ENCODE measurements at regions not wholly inside any gene's neighbourhood (a gene's known extent, or its start where the extent isn't known, plus 50 kb on each side); places are given as distances from the start of the nearest gene placed in this dataset.

- no peak overlapping the region for H3K4me3 ChIP-seq (ENCODE audit: low read length in 3 of 3)
- H3K27ac ChIP-seq (ENCODE audit: low read depth, low read length) = no peak overlapping the region
Observed at GRCh38 chr1:187212377-187212776, 383.6 kb downstream of the PLA2G4A start.

GRCh38 chr1:187226396-187226795 is 397.6 kb downstream of the PLA2G4A start:
- no peaks in the 10 kb centered on the region for H3K4me1 ChIP-seq (ENCODE audit: control insufficient read depth in 3 of 3, insufficient read depth in 3 of 3, low read length in 3 of 3)
- H3K9ac ChIP-seq (ENCODE audit: low read depth in 1 of 3, low read length in 3 of 3) = no peak overlapping the region
- H3K27me3 ChIP-seq (ENCODE audit: control insufficient read depth in 3 of 3, insufficient read depth in 3 of 3, low read length in 3 of 3) = no peaks in the 10 kb centered on the region
- no peaks in the 10 kb centered on the region for H3K9me3 ChIP-seq (ENCODE audit: control insufficient read depth in 3 of 3, low read length in 3 of 3)
- no peaks in the 10 kb centered on the region for H3K36me3 ChIP-seq (ENCODE audit: control insufficient read depth in 3 of 3, insufficient read depth in 3 of 3, low read length in 3 of 3)
- H3K27ac ChIP-seq (ENCODE audit: low read depth, low read length) = no peak overlapping the region
- no peak overlapping the region for H3K4me3 ChIP-seq (ENCODE audit: low read length in 3 of 3)

More at GRCh38 chr1:187212377-187212776, 383.6 kb downstream of the PLA2G4A start:
- Histone ChIP-seq H3K27me3 (ENCODE audit: control insufficient read depth in 3 of 3, insufficient read depth in 3 of 3, low read length in 3 of 3) (no peaks in the 10 kb centered on the region), H3K4me1 (ENCODE audit: control insufficient read depth in 3 of 3, insufficient read depth in 3 of 3, low read length in 3 of 3) (no peaks in the 10 kb centered on the region), H3K9ac (ENCODE audit: low read depth in 1 of 3, low read length in 3 of 3) (no peak overlapping the region), H3K9me3 (ENCODE audit: control insufficient read depth in 3 of 3, low read length in 3 of 3) (no peaks in the 10 kb centered on the region), H3K36me3 (ENCODE audit: control insufficient read depth in 3 of 3, insufficient read depth in 3 of 3, low read length in 3 of 3) (no peaks in the 10 kb centered on the region)

- Histone ChIP-seq H3K9me3 (ENCODE audit: control insufficient read depth in 3 of 3, low read length in 3 of 3) (no peaks in the 10 kb centered on the region), H3K36me3 (ENCODE audit: control insufficient read depth in 3 of 3, insufficient read depth in 3 of 3, low read length in 3 of 3) (no peaks in the 10 kb centered on the region), H3K4me1 (ENCODE audit: control insufficient read depth in 3 of 3, insufficient read depth in 3 of 3, low read length in 3 of 3) (no peaks in the 10 kb centered on the region), H3K4me3 (ENCODE audit: low read length in 3 of 3) (no peak overlapping the region), H3K27me3 (ENCODE audit: control insufficient read depth in 3 of 3, insufficient read depth in 3 of 3, low read length in 3 of 3) (no peaks in the 10 kb centered on the region), H3K27ac (ENCODE audit: low read depth, low read length) (no peak overlapping the region), H3K9ac (ENCODE audit: low read depth in 1 of 3, low read length in 3 of 3) (no peak overlapping the region)
Observed at GRCh38 chr1:187228790-187229189, 400.0 kb downstream of the PLA2G4A start.

- no peaks in the 10 kb centered on the region for H3K9me3 ChIP-seq (ENCODE audit: control insufficient read depth in 3 of 3, low read length in 3 of 3)
- H3K9ac ChIP-seq (ENCODE audit: low read depth in 1 of 3, low read length in 3 of 3) = no peak overlapping the region
- no peaks in the 10 kb centered on the region for H3K4me1 ChIP-seq (ENCODE audit: control insufficient read depth in 3 of 3, insufficient read depth in 3 of 3, low read length in 3 of 3)
- no peak overlapping the region for H3K27ac ChIP-seq (ENCODE audit: low read depth, low read length)
- no peaks in the 10 kb centered on the region for H3K27me3 ChIP-seq (ENCODE audit: control insufficient read depth in 3 of 3, insufficient read depth in 3 of 3, low read length in 3 of 3)
- no peak overlapping the region for H3K4me3 ChIP-seq (ENCODE audit: low read length in 3 of 3)
- no peaks in the 10 kb centered on the region for H3K36me3 ChIP-seq (ENCODE audit: control insufficient read depth in 3 of 3, insufficient read depth in 3 of 3, low read length in 3 of 3)
Observed at GRCh38 chr1:187229496-187229895, 400.7 kb downstream of the PLA2G4A start.

- H3K9me3 ChIP-seq (ENCODE audit: control insufficient read depth in 3 of 3, low read length in 3 of 3) = no peaks in the 10 kb centered on the region
- H3K4me1 ChIP-seq (ENCODE audit: control insufficient read depth in 3 of 3, insufficient read depth in 3 of 3, low read length in 3 of 3) = no peaks in the 10 kb centered on the region
- no peak overlapping the region for H3K27ac ChIP-seq (ENCODE audit: low read depth, low read length)
- no peaks in the 10 kb centered on the region for H3K36me3 ChIP-seq (ENCODE audit: control insufficient read depth in 3 of 3, insufficient read depth in 3 of 3, low read length in 3 of 3)
- H3K9ac ChIP-seq (ENCODE audit: low read depth in 1 of 3, low read length in 3 of 3) = no peak overlapping the region
- H3K4me3 ChIP-seq (ENCODE audit: low read length in 3 of 3) = no peak overlapping the region
- no peaks in the 10 kb centered on the region for H3K27me3 ChIP-seq (ENCODE audit: control insufficient read depth in 3 of 3, insufficient read depth in 3 of 3, low read length in 3 of 3)
Observed at GRCh38 chr1:187234706-187235105, 406.0 kb downstream of the PLA2G4A start.

- H3K9ac ChIP-seq (ENCODE audit: low read depth in 1 of 3, low read length in 3 of 3) = no peak overlapping the region
- no peak overlapping the region for H3K27ac ChIP-seq (ENCODE audit: low read depth, low read length)
- H3K4me1 ChIP-seq (ENCODE audit: control insufficient read depth in 3 of 3, insufficient read depth in 3 of 3, low read length in 3 of 3) = no peaks in the 10 kb centered on the region
- H3K9me3 ChIP-seq (ENCODE audit: control insufficient read depth in 3 of 3, low read length in 3 of 3) = no peaks in the 10 kb centered on the region
- no peaks in the 10 kb centered on the region for H3K36me3 ChIP-seq (ENCODE audit: control insufficient read depth in 3 of 3, insufficient read depth in 3 of 3, low read length in 3 of 3)
- no peaks in the 10 kb centered on the region for H3K27me3 ChIP-seq (ENCODE audit: control insufficient read depth in 3 of 3, insufficient read depth in 3 of 3, low read length in 3 of 3)
- H3K4me3 ChIP-seq (ENCODE audit: low read length in 3 of 3) = no peak overlapping the region
Observed at GRCh38 chr1:187236199-187236598, 407.4 kb downstream of the PLA2G4A start.

GRCh38 chr1:187236676-187237075 is 407.9 kb downstream of the PLA2G4A start:
- Histone ChIP-seq H3K4me1 (ENCODE audit: control insufficient read depth in 3 of 3, insufficient read depth in 3 of 3, low read length in 3 of 3) (no peaks in the 10 kb centered on the region), H3K27ac (ENCODE audit: low read depth, low read length) (no peak overlapping the region), H3K9ac (ENCODE audit: low read depth in 1 of 3, low read length in 3 of 3) (no peak overlapping the region), H3K36me3 (ENCODE audit: control insufficient read depth in 3 of 3, insufficient read depth in 3 of 3, low read length in 3 of 3) (no peaks in the 10 kb centered on the region), H3K9me3 (ENCODE audit: control insufficient read depth in 3 of 3, low read length in 3 of 3) (no peaks in the 10 kb centered on the region), H3K27me3 (ENCODE audit: control insufficient read depth in 3 of 3, insufficient read depth in 3 of 3, low read length in 3 of 3) (no peaks in the 10 kb centered on the region), H3K4me3 (ENCODE audit: low read length in 3 of 3) (no peak overlapping the region)

- no peaks in the 10 kb centered on the region for H3K27me3 ChIP-seq (ENCODE audit: control insufficient read depth in 3 of 3, insufficient read depth in 3 of 3, low read length in 3 of 3)
- H3K4me1 ChIP-seq (ENCODE audit: control insufficient read depth in 3 of 3, insufficient read depth in 3 of 3, low read length in 3 of 3) = no peaks in the 10 kb centered on the region
- no peaks in the 10 kb centered on the region for H3K9me3 ChIP-seq (ENCODE audit: control insufficient read depth in 3 of 3, low read length in 3 of 3)
- no peak overlapping the region for H3K27ac ChIP-seq (ENCODE audit: low read depth, low read length)
- no peaks in the 10 kb centered on the region for H3K36me3 ChIP-seq (ENCODE audit: control insufficient read depth in 3 of 3, insufficient read depth in 3 of 3, low read length in 3 of 3)
- no peak overlapping the region for H3K9ac ChIP-seq (ENCODE audit: low read depth in 1 of 3, low read length in 3 of 3)
- H3K4me3 ChIP-seq (ENCODE audit: low read length in 3 of 3) = no peak overlapping the region
Observed at GRCh38 chr1:187237542-187237941, 408.8 kb downstream of the PLA2G4A start.

- Histone ChIP-seq H3K36me3 (ENCODE audit: control insufficient read depth in 3 of 3, insufficient read depth in 3 of 3, low read length in 3 of 3) (no peaks in the 10 kb centered on the region), H3K27me3 (ENCODE audit: control insufficient read depth in 3 of 3, insufficient read depth in 3 of 3, low read length in 3 of 3) (no peaks in the 10 kb centered on the region), H3K4me1 (ENCODE audit: control insufficient read depth in 3 of 3, insufficient read depth in 3 of 3, low read length in 3 of 3) (no peaks in the 10 kb centered on the region), H3K9ac (ENCODE audit: low read depth in 1 of 3, low read length in 3 of 3) (no peak overlapping the region), H3K27ac (ENCODE audit: low read depth, low read length) (no peak overlapping the region), H3K4me3 (ENCODE audit: low read length in 3 of 3) (no peak overlapping the region), H3K9me3 (ENCODE audit: control insufficient read depth in 3 of 3, low read length in 3 of 3) (no peaks in the 10 kb centered on the region)
Observed at GRCh38 chr1:187241971-187242370, 413.2 kb downstream of the PLA2G4A start.

GRCh38 chr1:187244623-187245022 is 415.9 kb downstream of the PLA2G4A start:
- Histone ChIP-seq H3K4me1 (ENCODE audit: control insufficient read depth in 3 of 3, insufficient read depth in 3 of 3, low read length in 3 of 3) (no peaks in the 10 kb centered on the region), H3K27me3 (ENCODE audit: control insufficient read depth in 3 of 3, insufficient read depth in 3 of 3, low read length in 3 of 3) (no peaks in the 10 kb centered on the region), H3K9me3 (ENCODE audit: control insufficient read depth in 3 of 3, low read length in 3 of 3) (no peaks in the 10 kb centered on the region), H3K9ac (ENCODE audit: low read depth in 1 of 3, low read length in 3 of 3) (no peak overlapping the region), H3K27ac (ENCODE audit: low read depth, low read length) (no peak overlapping the region), H3K4me3 (ENCODE audit: low read length in 3 of 3) (no peak overlapping the region), H3K36me3 (ENCODE audit: control insufficient read depth in 3 of 3, insufficient read depth in 3 of 3, low read length in 3 of 3) (no peaks in the 10 kb centered on the region)

- H3K4me3 ChIP-seq (ENCODE audit: low read length in 3 of 3) = no peak overlapping the region
- H3K9ac ChIP-seq (ENCODE audit: low read depth in 1 of 3, low read length in 3 of 3) = no peak overlapping the region
- no peaks in the 10 kb centered on the region for H3K9me3 ChIP-seq (ENCODE audit: control insufficient read depth in 3 of 3, low read length in 3 of 3)
- H3K27ac ChIP-seq (ENCODE audit: low read depth, low read length) = no peak overlapping the region
- no peaks in the 10 kb centered on the region for H3K4me1 ChIP-seq (ENCODE audit: control insufficient read depth in 3 of 3, insufficient read depth in 3 of 3, low read length in 3 of 3)
- H3K27me3 ChIP-seq (ENCODE audit: control insufficient read depth in 3 of 3, insufficient read depth in 3 of 3, low read length in 3 of 3) = no peaks in the 10 kb centered on the region
- H3K36me3 ChIP-seq (ENCODE audit: control insufficient read depth in 3 of 3, insufficient read depth in 3 of 3, low read length in 3 of 3) = no peaks in the 10 kb centered on the region
Observed at GRCh38 chr1:187245201-187245600, 416.5 kb downstream of the PLA2G4A start.

All from skeletal muscle tissue (tissue), 3 donors.